ENCODE measurements at regions not wholly inside any gene's neighbourhood (a gene's known extent, or its start where the extent isn't known, plus 50 kb on each side); places are given as distances from the start of the nearest gene placed in this dataset.

DNA sequence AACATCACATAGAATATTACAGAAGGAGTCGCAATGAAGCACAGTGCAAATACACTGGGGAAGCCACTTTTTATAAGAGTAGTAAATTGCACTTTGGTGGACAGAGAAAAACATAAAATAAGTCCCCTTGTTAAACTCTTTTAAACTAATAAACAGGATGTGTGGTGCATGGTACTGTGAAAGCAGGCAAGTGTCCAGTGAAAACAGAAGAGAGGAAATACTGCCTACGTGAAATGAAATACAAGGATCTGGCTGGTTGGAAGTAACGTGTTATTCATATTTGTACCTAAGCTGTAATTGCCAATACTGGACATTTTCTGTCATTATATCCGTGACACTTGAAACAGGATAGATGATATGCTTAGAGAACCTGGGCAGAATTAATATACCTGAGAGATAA lies 191.9 kb upstream of the SLC27A6 start:
- Mint-ChIP-seq H3K4me3 (no peak overlapping the region), H3K27ac (ENCODE audit: unreplicated experiment) (no peak overlapping the region), H3K36me3 (ENCODE audit: low read depth) (no peaks in the 10 kb centered on the region), H3K4me1 (peaks cover 14% of the 10 kb centered on the region), H3K27me3 (ENCODE audit: low read depth) (no peaks in the 10 kb centered on the region), H3K9me3 (no peaks in the 10 kb centered on the region)
- no peak for DNase-seq (ENCODE audit: low read depth, low spot score)
- TF ChIP-seq CTCF (conservative IDR thresholded peaks at IDR 0.05): no peak

GRCh38 chr5:128774605-128775004 lies 190.7 kb upstream of the SLC27A6 start:
- no peak for DNase-seq (ENCODE audit: low read depth, low spot score)
- Mint-ChIP-seq H3K4me3 (no peak overlapping the region), H3K27me3 (ENCODE audit: low read depth) (no peaks in the 10 kb centered on the region), H3K27ac (ENCODE audit: unreplicated experiment) (no peak overlapping the region), H3K4me1 (peaks cover 18% of the 10 kb centered on the region), H3K9me3 (no peaks in the 10 kb centered on the region), H3K36me3 (ENCODE audit: low read depth) (no peaks in the 10 kb centered on the region)
- TF ChIP-seq CTCF (conservative IDR thresholded peaks at IDR 0.05): no peak

- H3K27me3 Mint-ChIP-seq (ENCODE audit: low read depth): no peaks in the 10 kb centered on the region
- H3K4me1 Mint-ChIP-seq: peaks cover 18% of the 10 kb centered on the region
- no peak for TF ChIP-seq CTCF (conservative IDR thresholded peaks at IDR 0.05)
- H3K9me3 Mint-ChIP-seq: no peaks in the 10 kb centered on the region
- no peak for DNase-seq (ENCODE audit: low read depth, low spot score)
- H3K4me3 Mint-ChIP-seq: no peak overlapping the region
- H3K36me3 Mint-ChIP-seq (ENCODE audit: low read depth): no peaks in the 10 kb centered on the region
- H3K27ac Mint-ChIP-seq (ENCODE audit: unreplicated experiment): no peak overlapping the region
Observed at GRCh38 chr5:128775558-128775957, 189.7 kb upstream of the SLC27A6 start.

- Mint-ChIP-seq H3K27me3 (ENCODE audit: low read depth) (no peaks in the 10 kb centered on the region), H3K27ac (ENCODE audit: unreplicated experiment) (no peak overlapping the region), H3K4me1 (peaks cover 18% of the 10 kb centered on the region), H3K4me3 (no peak overlapping the region), H3K9me3 (no peaks in the 10 kb centered on the region), H3K36me3 (ENCODE audit: low read depth) (no peaks in the 10 kb centered on the region)
- DNase-seq (ENCODE audit: low read depth, low spot score): no peak
- TF ChIP-seq CTCF (conservative IDR thresholded peaks at IDR 0.05): no peak
Observed at GRCh38 chr5:128777052-128777451, 188.2 kb upstream of the SLC27A6 start.

GRCh38 chr5:128778474-128778873 lies 186.8 kb upstream of the SLC27A6 start:
- H3K27me3 Mint-ChIP-seq (ENCODE audit: low read depth): no peaks in the 10 kb centered on the region
- H3K9me3 Mint-ChIP-seq: no peaks in the 10 kb centered on the region
- no peak for DNase-seq (ENCODE audit: low read depth, low spot score)
- peaks cover 18% of the 10 kb centered on the region for H3K4me1 Mint-ChIP-seq
- TF ChIP-seq CTCF (conservative IDR thresholded peaks at IDR 0.05): no peak
- no peaks in the 10 kb centered on the region for H3K36me3 Mint-ChIP-seq (ENCODE audit: low read depth)
- no peak overlapping the region for H3K27ac Mint-ChIP-seq (ENCODE audit: unreplicated experiment)
- H3K4me3 Mint-ChIP-seq: peak overlapping the region; percentile 0

DNA sequence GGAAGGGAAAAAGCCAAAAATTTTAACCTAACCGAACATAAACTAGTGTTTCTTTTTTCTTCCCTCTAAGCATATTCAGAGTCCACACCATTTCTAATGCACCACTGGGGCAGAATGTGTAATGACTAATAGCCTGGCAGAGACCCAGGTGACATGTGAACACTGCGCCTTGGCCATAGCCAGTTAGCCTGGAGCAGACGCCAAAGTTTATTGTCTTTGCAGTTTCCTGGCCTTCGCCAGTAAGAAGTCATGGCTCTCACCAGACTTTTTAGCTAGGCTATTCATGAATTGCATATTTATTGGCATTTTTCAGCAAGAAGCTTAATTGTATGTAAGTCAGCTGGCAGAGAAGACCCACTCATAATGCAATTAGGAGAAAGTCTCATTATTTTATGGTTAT lies 182.8 kb upstream of the SLC27A6 start:
- Mint-ChIP-seq H3K4me1 (peaks cover 14% of the 10 kb centered on the region), H3K36me3 (ENCODE audit: low read depth) (no peaks in the 10 kb centered on the region), H3K27me3 (ENCODE audit: low read depth) (no peaks in the 10 kb centered on the region), H3K9me3 (peaks cover 9% of the 10 kb centered on the region), H3K4me3 (no peak overlapping the region), H3K27ac (ENCODE audit: unreplicated experiment) (no peak overlapping the region)
- DNase-seq (ENCODE audit: low read depth, low spot score): no peak
- TF ChIP-seq CTCF (conservative IDR thresholded peaks at IDR 0.05): no peak
